GM10248 (cell line): ENCODE measurements at regions not wholly inside any gene's neighbourhood (a gene's known extent, or its start where the extent isn't known, plus 50 kb on each side); places are given as distances from the start of the nearest gene placed in this dataset.

Source experiments
- CTCF ChIA-PET: fragments of 300-600 bp; sonication (Branson Sonifier 250); formaldehyde crosslinking; extraction: SDS; loops from one replicate; lab custom pipeline; 2021; ENCODE audit warnings: antibody characterized with exemption; lab: Yijun Ruan, JAX
- POLR2A ChIA-PET: fragments of 350-650 bp; sonication (Branson Sonifier 250); formaldehyde crosslinking; extraction: SDS; loops from one replicate; lab custom pipeline; 2020; ENCODE audit warnings: antibody characterized with exemption; lab: Yijun Ruan, JAX
- DNase-seq: peaks from one replicate; pipeline ENCODE4 v3.0.0; 2012; ENCODE audit errors: extremely low spot score
- CTCF ChIP-seq: IDR thresholded peaks from 2 replicates; pipeline ENCODE4 v1.5.1; 2012; ENCODE audit warnings: mild to moderate bottlenecking, low read depth; ENCODE audit errors: extremely low read depth, missing control alignments, control extremely low read depth

- DNase-seq: no peak
- no peak for TF ChIP-seq CTCF
- ChIA-PET POLR2A (no interaction called here), CTCF (no interaction called here)
Measured at GRCh38 chr5:61281686-61282085, 50.4 kb upstream of the ZSWIM6 start.
